ENCODE measurements at regions not wholly inside any gene's neighbourhood (a gene's known extent, or its start where the extent isn't known, plus 50 kb on each side); places are given as distances from the start of the nearest gene placed in this dataset.

DNA sequence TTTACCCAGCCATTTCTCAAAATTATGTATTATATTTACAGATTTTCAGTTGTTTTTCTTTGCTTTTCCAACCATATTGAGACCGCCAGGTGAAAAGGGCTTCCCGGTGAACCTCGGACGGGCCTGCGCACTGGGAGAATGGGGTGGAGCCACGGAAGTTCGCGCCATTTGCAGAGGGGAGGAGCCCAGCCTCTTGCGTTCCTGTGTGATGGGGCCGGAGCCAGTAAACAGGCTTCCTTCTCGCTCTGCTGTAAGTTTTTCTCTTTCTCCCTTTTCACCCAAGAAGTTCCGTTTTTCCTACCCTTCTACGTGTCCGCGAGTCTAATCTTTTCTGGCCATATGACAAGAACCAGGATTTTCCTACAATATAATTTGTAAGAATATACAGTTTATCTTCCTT, 1108.8 kb upstream of the SEL1L start:
- Histone ChIP-seq H3F3A (ENCODE audit: insufficient read depth, low read length) (no peaks in the 10 kb centered on the region), H3K9ac (ENCODE audit: low read length) (0 out of 2 replicates have a peak overlapping the region, but pooled peaks have one; percentile 25), H4K20me1 (ENCODE audit: insufficient read depth, low read length) (no peaks in the 10 kb centered on the region), H2AFZ (ENCODE audit: low read length) (peak overlapping the region; percentile 15; the same call in 1 of the 2 replicates), H3K9me2 (ENCODE audit: low read depth, low read length) (no peaks in the 10 kb centered on the region), H3K79me2 (ENCODE audit: insufficient read depth, low read length) (no peaks in the 10 kb centered on the region), H3K27ac (ENCODE audit: low read depth, low read length, poor library complexity, severe bottlenecking) (no peak overlapping the region), H3K4me3 (ENCODE audit: low read depth, low read length, poor library complexity, severe bottlenecking) (peak overlapping the region; percentile 48), H3K4me1 (ENCODE audit: insufficient read depth, low read length, severe bottlenecking) (no peaks in the 10 kb centered on the region), H3K9me3 (ENCODE audit: low read length) (no peaks in the 10 kb centered on the region), H3K4me2 (ENCODE audit: low read length) (peak overlapping the region; percentile 51), H3K36me3 (ENCODE audit: insufficient read depth, low read length) (no peaks in the 10 kb centered on the region), H3K27me3 (ENCODE audit: insufficient read depth, low read length) (no peaks in the 10 kb centered on the region)
- no peak for TF ChIP-seq EZH2 (IDR thresholded peaks at IDR 0.05; ENCODE audit: borderline replicate concordance, low read length)
- TF ChIP-seq, protein P1, sequence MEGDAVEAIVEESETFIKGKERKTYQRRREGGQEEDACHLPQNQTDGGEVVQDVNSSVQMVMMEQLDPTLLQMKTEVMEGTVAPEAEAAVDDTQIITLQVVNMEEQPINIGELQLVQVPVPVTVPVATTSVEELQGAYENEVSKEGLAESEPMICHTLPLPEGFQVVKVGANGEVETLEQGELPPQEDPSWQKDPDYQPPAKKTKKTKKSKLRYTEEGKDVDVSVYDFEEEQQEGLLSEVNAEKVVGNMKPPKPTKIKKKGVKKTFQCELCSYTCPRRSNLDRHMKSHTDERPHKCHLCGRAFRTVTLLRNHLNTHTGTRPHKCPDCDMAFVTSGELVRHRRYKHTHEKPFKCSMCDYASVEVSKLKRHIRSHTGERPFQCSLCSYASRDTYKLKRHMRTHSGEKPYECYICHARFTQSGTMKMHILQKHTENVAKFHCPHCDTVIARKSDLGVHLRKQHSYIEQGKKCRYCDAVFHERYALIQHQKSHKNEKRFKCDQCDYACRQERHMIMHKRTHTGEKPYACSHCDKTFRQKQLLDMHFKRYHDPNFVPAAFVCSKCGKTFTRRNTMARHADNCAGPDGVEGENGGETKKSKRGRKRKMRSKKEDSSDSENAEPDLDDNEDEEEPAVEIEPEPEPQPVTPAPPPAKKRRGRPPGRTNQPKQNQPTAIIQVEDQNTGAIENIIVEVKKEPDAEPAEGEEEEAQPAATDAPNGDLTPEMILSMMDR (IDR thresholded peaks at IDR 0.05; ENCODE audit: low read length) = no peak

DNA sequence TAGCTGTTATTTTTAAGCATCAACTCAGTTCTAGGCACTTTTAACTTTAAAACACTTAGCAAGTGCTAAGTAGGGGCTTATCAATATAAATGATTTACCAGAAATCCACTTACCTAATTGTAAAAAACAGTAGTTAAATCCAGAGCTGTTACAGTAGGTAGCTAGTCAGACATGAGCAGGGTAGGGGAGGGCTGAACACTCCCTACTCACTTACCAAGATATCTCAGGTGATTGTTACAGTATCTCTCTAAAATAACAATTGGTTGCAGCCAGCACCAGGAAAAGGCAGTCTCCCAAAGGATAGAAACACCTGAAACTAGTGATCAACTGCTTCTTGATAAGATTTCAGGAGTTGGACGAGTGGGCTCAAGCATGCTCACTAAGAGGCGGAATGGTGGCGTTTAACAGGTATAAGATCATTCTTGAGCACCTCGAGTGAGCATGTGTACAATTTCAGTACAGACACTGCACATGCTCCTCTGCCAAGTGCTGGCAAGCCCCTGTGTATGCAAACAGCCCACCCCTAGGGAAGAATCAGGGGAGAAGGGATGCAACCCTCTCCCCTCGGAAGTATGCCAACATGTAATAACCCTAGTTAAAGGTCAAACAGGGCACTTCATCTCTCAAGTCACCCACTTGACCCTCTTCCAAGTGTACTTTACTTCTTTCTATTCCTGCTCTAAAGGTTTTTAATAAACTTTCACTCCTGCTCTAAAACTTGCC, 1113.6 kb upstream of the SEL1L start:
- Histone ChIP-seq H2AFZ (ENCODE audit: low read length) (no peak overlapping the region), H3K9me3 (ENCODE audit: low read length) (no peaks in the 10 kb centered on the region), H3K9me2 (ENCODE audit: low read depth, low read length) (no peaks in the 10 kb centered on the region), H3F3A (ENCODE audit: insufficient read depth, low read length) (no peaks in the 10 kb centered on the region), H4K20me1 (ENCODE audit: insufficient read depth, low read length) (no peaks in the 10 kb centered on the region), H3K4me2 (ENCODE audit: low read length) (no peak overlapping the region), H3K9ac (ENCODE audit: low read length) (no peak overlapping the region), H3K4me3 (ENCODE audit: low read depth, low read length, poor library complexity, severe bottlenecking) (no peak overlapping the region), H3K4me1 (ENCODE audit: insufficient read depth, low read length, severe bottlenecking) (no peaks in the 10 kb centered on the region), H3K36me3 (ENCODE audit: insufficient read depth, low read length) (no peaks in the 10 kb centered on the region), H3K79me2 (ENCODE audit: insufficient read depth, low read length) (no peaks in the 10 kb centered on the region), H3K27me3 (ENCODE audit: insufficient read depth, low read length) (no peaks in the 10 kb centered on the region), H3K27ac (ENCODE audit: low read depth, low read length, poor library complexity, severe bottlenecking) (no peak overlapping the region)
- TF ChIP-seq, protein P1 (IDR thresholded peaks at IDR 0.05; ENCODE audit: low read length) = no peak
- no peak for TF ChIP-seq EZH2 (IDR thresholded peaks at IDR 0.05; ENCODE audit: borderline replicate concordance, low read length)

DNA sequence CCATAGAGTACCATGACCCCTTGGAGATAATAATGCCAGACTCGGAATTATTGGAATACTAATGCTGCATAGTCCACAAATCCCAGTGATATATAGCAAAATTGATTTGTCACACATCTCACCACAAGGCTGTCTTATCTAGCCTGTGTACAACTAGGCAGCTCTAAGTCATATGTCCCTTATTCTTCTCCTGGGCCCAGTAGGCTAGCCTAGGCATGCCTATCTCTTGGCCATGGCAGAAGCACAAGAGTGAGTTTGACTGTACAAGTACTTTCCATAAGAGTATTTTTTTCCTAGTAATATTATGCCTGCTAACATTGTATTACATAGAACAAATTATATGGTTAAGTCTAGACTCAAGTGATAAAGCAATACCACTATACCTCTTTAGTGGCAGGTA, 1122.1 kb upstream of the SEL1L start:
- no peaks in the 10 kb centered on the region for H3K27me3 ChIP-seq (ENCODE audit: insufficient read depth, low read length)
- no peak overlapping the region for H2AFZ ChIP-seq (ENCODE audit: low read length)
- no peaks in the 10 kb centered on the region for H4K20me1 ChIP-seq (ENCODE audit: insufficient read depth, low read length)
- H3K79me2 ChIP-seq (ENCODE audit: insufficient read depth, low read length) = no peaks in the 10 kb centered on the region
- no peak overlapping the region for H3K4me3 ChIP-seq (ENCODE audit: low read depth, low read length, poor library complexity, severe bottlenecking)
- no peaks in the 10 kb centered on the region for H3K9me2 ChIP-seq (ENCODE audit: low read depth, low read length)
- no peak for TF ChIP-seq EZH2 (IDR thresholded peaks at IDR 0.05; ENCODE audit: borderline replicate concordance, low read length)
- TF ChIP-seq, protein P1 (IDR thresholded peaks at IDR 0.05; ENCODE audit: low read length) = no peak
- H3K9ac ChIP-seq (ENCODE audit: low read length) = no peak overlapping the region
- H3K4me2 ChIP-seq (ENCODE audit: low read length) = no peak overlapping the region
- no peaks in the 10 kb centered on the region for H3K9me3 ChIP-seq (ENCODE audit: low read length)
- H3F3A ChIP-seq (ENCODE audit: insufficient read depth, low read length) = peaks cover 2% of the 10 kb centered on the region; the same call in 1 of the 2 replicates
- H3K36me3 ChIP-seq (ENCODE audit: insufficient read depth, low read length) = no peaks in the 10 kb centered on the region
- no peaks in the 10 kb centered on the region for H3K4me1 ChIP-seq (ENCODE audit: insufficient read depth, low read length, severe bottlenecking)
- no peak overlapping the region for H3K27ac ChIP-seq (ENCODE audit: low read depth, low read length, poor library complexity, severe bottlenecking)
